22Rv1 (cell line): ENCODE measurements at regions not wholly inside any gene's neighbourhood (a gene's known extent, or its start where the extent isn't known, plus 50 kb on each side); places are given as distances from the start of the nearest gene placed in this dataset.

ENCODE experiments used
- ZFX ChIP-seq: fragments of 450-650 bp; IDR thresholded peaks from 2 replicates; pipeline ENCODE4 v1.6.1; 2017; ENCODE audit warnings: antibody characterized with exemption, borderline replicate concordance
- TF ChIP-seq, protein P1 (sequence below): fragments of 450-650 bp; IDR thresholded peaks from 2 replicates; pipeline ENCODE4 v1.5.1; 2017; ENCODE audit warnings: mild to moderate bottlenecking

DNA sequence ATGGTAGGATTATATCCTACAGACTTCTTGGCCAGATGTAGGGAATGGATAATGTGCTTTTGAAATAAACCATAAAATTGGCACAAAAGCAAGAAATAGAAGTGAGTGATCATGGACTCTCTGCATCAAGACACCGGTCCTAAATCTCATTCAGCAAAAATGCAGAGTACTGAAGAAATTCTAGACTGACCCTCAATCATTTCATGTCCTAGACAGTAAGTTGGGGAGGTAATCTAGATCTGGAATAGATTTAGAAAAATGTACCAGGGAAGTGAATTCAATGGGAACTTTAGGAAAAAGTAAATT lies 69.7 kb upstream of the ADTRP start:
- TF ChIP-seq, protein P1, sequence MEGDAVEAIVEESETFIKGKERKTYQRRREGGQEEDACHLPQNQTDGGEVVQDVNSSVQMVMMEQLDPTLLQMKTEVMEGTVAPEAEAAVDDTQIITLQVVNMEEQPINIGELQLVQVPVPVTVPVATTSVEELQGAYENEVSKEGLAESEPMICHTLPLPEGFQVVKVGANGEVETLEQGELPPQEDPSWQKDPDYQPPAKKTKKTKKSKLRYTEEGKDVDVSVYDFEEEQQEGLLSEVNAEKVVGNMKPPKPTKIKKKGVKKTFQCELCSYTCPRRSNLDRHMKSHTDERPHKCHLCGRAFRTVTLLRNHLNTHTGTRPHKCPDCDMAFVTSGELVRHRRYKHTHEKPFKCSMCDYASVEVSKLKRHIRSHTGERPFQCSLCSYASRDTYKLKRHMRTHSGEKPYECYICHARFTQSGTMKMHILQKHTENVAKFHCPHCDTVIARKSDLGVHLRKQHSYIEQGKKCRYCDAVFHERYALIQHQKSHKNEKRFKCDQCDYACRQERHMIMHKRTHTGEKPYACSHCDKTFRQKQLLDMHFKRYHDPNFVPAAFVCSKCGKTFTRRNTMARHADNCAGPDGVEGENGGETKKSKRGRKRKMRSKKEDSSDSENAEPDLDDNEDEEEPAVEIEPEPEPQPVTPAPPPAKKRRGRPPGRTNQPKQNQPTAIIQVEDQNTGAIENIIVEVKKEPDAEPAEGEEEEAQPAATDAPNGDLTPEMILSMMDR, result no peak
- TF ChIP-seq ZFX, result no peak
